TTC549 (cell line): ENCODE measurements at regions not wholly inside any gene's neighbourhood (a gene's known extent, or its start where the extent isn't known, plus 50 kb on each side); places are given as distances from the start of the nearest gene placed in this dataset.
"Not testable (repeated sequence)": the region's sequence is repeated elsewhere in the genome, so short reads cannot be mapped to it uniquely, and the experiment has no call there.

Source experiments
- FAIRE-seq: peaks from 2 replicates; lab custom pipeline; 2012; peaks lifted over from hg19 to GRCh38; lab: Jason Lieb, UNC

- FAIRE-seq, result no peak
Observed at GRCh38 chr12:105423237-105423636, 92.7 kb downstream of the C12orf75 start.

GRCh38 chr12:105423921-105424320 lies 93.4 kb downstream of the C12orf75 start:
- no peak for FAIRE-seq

GRCh38 chr12:105425254-105426174 lies 95.0 kb downstream of the C12orf75 start:
- FAIRE-seq, result no peak

- no peak for FAIRE-seq
Observed at GRCh38 chr12:105426766-105427165, 96.3 kb downstream of the C12orf75 start.

GRCh38 chr12:105427883-105428282 lies 97.4 kb downstream of the C12orf75 start:
- no peak for FAIRE-seq

- no peak for FAIRE-seq
Observed at GRCh38 chr12:105428793-105429395, 98.4 kb downstream of the C12orf75 start.

- FAIRE-seq, result no peak
Observed at GRCh38 chr12:105429511-105429910, 99.0 kb downstream of the C12orf75 start.

- no peak for FAIRE-seq
Observed at GRCh38 chr12:105431537-105432100, 101.1 kb downstream of the C12orf75 start.

- FAIRE-seq, result no peak
Observed at GRCh38 chr12:105433804-105434203, 103.3 kb downstream of the C12orf75 start.

- FAIRE-seq, result no peak
Observed at GRCh38 chr12:105436636-105437035, 106.1 kb downstream of the C12orf75 start.

GRCh38 chr12:105440037-105440664 lies 109.7 kb downstream of the C12orf75 start:
- FAIRE-seq, result no peak

- FAIRE-seq, result no peak
Observed at GRCh38 chr12:105443802-105444652, 113.5 kb downstream of the C12orf75 start.

GRCh38 chr12:105444653-105445102 lies 114.2 kb downstream of the C12orf75 start:
- no peak for FAIRE-seq

- no peak for FAIRE-seq
Observed at GRCh38 chr12:105445249-105445648, 114.8 kb downstream of the C12orf75 start.

- no peak for FAIRE-seq
Observed at GRCh38 chr12:105445649-105446048, 115.2 kb downstream of the C12orf75 start.

- not testable (repeated sequence) for FAIRE-seq
Observed at GRCh38 chr12:105446460-105446859, 116.0 kb downstream of the C12orf75 start.

GRCh38 chr12:105449431-105449830 lies 118.9 kb downstream of the C12orf75 start:
- FAIRE-seq, result no peak

- FAIRE-seq, result no peak
Observed at GRCh38 chr12:105451211-105451610, 120.7 kb downstream of the C12orf75 start.

- FAIRE-seq, result no peak
Observed at GRCh38 chr12:105451798-105452197, 121.3 kb downstream of the C12orf75 start.

GRCh38 chr12:105453316-105453715 lies 122.8 kb downstream of the C12orf75 start:
- FAIRE-seq, result no peak

GRCh38 chr12:105454688-105455087 lies 124.2 kb downstream of the C12orf75 start:
- no peak for FAIRE-seq

GRCh38 chr12:105455261-105455660 lies 124.8 kb downstream of the C12orf75 start:
- FAIRE-seq, result no peak
